HEK293T (cell line): ENCODE measurements at regions not wholly inside any gene's neighbourhood (a gene's known extent, or its start where the extent isn't known, plus 50 kb on each side); places are given as distances from the start of the nearest gene placed in this dataset.

ENCODE experiments used
- CTCF ChIA-PET: fragments of 350-600 bp; formaldehyde crosslinking; extraction: SDS; loops from one replicate; lab custom pipeline; 2021; ENCODE audit warnings: antibody characterized with exemption, inconsistent platforms; lab: Yijun Ruan, JAX
- POLR2A ChIA-PET: fragments of 350-600 bp; formaldehyde crosslinking; extraction: SDS; loops from one replicate; lab custom pipeline; 2020; ENCODE audit warnings: antibody characterized with exemption, inconsistent platforms; lab: Yijun Ruan, JAX
- DNase-seq: peaks from one replicate; pipeline ENCODE4 v3.0.0; 2012; ENCODE audit warnings: mixed read lengths; ENCODE audit errors: extremely low spot score
- ARNT ChIP-seq: fragments of 450-650 bp; IDR thresholded peaks from 2 replicates; pipeline ENCODE4 v1.6.1; 2017; ENCODE audit warnings: mild to moderate bottlenecking
- BHLHE40 ChIP-seq: fragments of 450-650 bp; IDR thresholded peaks from 2 replicates; pipeline ENCODE4 v1.6.1; 2016; ENCODE audit warnings: mild to moderate bottlenecking, moderate library complexity, borderline replicate concordance
- CTBP1 ChIP-seq: fragments of 450-650 bp; IDR thresholded peaks from 2 replicates; pipeline ENCODE4 v1.6.1; 2016; ENCODE audit warnings: borderline replicate concordance
- ELF4 ChIP-seq: fragments of 450-650 bp; IDR thresholded peaks from 2 replicates; pipeline ENCODE4 v1.6.1; 2017; ENCODE audit warnings: antibody characterized with exemption
- FOXA1 ChIP-seq: fragments of 450-650 bp; IDR thresholded peaks from 2 replicates; pipeline ENCODE4 v1.6.1; 2016; ENCODE audit warnings: mild to moderate bottlenecking
- FOXK2 ChIP-seq: fragments of 450-650 bp; IDR thresholded peaks from 2 replicates; pipeline ENCODE4 v1.6.1; 2016; ENCODE audit warnings: mild to moderate bottlenecking
- FOXM1 ChIP-seq: fragments of 450-650 bp; IDR thresholded peaks from 2 replicates; pipeline ENCODE4 v1.6.1; 2017; ENCODE audit warnings: mild to moderate bottlenecking, borderline replicate concordance
- HDGF ChIP-seq: fragments of 450-650 bp; IDR thresholded peaks from 2 replicates; pipeline ENCODE4 v1.6.1; 2017; ENCODE audit warnings: antibody characterized with exemption, borderline replicate concordance
- L3MBTL2 ChIP-seq: fragments of 450-650 bp; conservative IDR thresholded peaks from 2 replicates; pipeline ENCODE4 v1.6.1; 2016; ENCODE audit warnings: mild to moderate bottlenecking
- LEF1 ChIP-seq: fragments of 450-650 bp; IDR thresholded peaks from 2 replicates; pipeline ENCODE4 v1.6.1; 2017; ENCODE audit warnings: mild to moderate bottlenecking, borderline replicate concordance
- NFRKB ChIP-seq: fragments of 450-650 bp; IDR thresholded peaks from 2 replicates; pipeline ENCODE4 v1.6.1; 2016; ENCODE audit warnings: mild to moderate bottlenecking, moderate library complexity
- SP1 ChIP-seq: fragments of 450-650 bp; IDR thresholded peaks from 2 replicates; pipeline ENCODE4 v1.6.1; 2017
- SUZ12 ChIP-seq: fragments of 450-650 bp; IDR thresholded peaks from 2 replicates; pipeline ENCODE4 v1.6.1; 2016; ENCODE audit warnings: mild to moderate bottlenecking
- TARDBP ChIP-seq: fragments of 450-650 bp; IDR thresholded peaks from 2 replicates; pipeline ENCODE4 v1.6.1; 2016
- ZNF384 ChIP-seq: fragments of 450-650 bp; IDR thresholded peaks from 2 replicates; pipeline ENCODE4 v1.6.1; 2016
- TF ChIP-seq, protein P1 (sequence below): fragments of 450-650 bp; IDR thresholded peaks from 2 replicates; pipeline ENCODE4 v1.6.1; 2016

GRCh38 chr6:44524476-44525227 lies 137.1 kb downstream of the CDC5L start:
- ChIA-PET CTCF (no interaction called here), POLR2A (no interaction called here)
- no peak for DNase-seq
- TF ChIP-seq FOXA1 (no peak), NFRKB (no peak), ZNF384 (no peak)

- ChIA-PET CTCF (no interaction called here), POLR2A (no interaction called here)
- DNase-seq, result no peak
- no peak for TF ChIP-seq LEF1
- TF ChIP-seq FOXK2, result no peak
- TF ChIP-seq ARNT, result no peak
- no peak for TF ChIP-seq FOXA1
- no peak for TF ChIP-seq FOXM1
- TF ChIP-seq HDGF, result no peak
- no peak for TF ChIP-seq TARDBP
- TF ChIP-seq, protein P1, sequence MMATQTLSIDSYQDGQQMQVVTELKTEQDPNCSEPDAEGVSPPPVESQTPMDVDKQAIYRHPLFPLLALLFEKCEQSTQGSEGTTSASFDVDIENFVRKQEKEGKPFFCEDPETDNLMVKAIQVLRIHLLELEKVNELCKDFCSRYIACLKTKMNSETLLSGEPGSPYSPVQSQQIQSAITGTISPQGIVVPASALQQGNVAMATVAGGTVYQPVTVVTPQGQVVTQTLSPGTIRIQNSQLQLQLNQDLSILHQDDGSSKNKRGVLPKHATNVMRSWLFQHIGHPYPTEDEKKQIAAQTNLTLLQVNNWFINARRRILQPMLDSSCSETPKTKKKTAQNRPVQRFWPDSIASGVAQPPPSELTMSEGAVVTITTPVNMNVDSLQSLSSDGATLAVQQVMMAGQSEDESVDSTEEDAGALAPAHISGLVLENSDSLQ, result no peak
These were observed 138.3 kb downstream of the CDC5L start for GRCh38 chr6:44525761-44526351.

GRCh38 chr6:44527181-44527580 lies 139.7 kb downstream of the CDC5L start:
- no peak for TF ChIP-seq HDGF
- TF ChIP-seq TARDBP, result no peak
- no peak for TF ChIP-seq FOXM1
- TF ChIP-seq L3MBTL2, result no peak
- CTCF ChIA-PET, result no interaction called here
- DNase-seq, result no peak
- POLR2A ChIA-PET, result no interaction called here

GRCh38 chr6:44527583-44528369 lies 140.3 kb downstream of the CDC5L start:
- TF ChIP-seq FOXA1, result no peak
- no peak for TF ChIP-seq HDGF
- no peak for TF ChIP-seq ARNT
- TF ChIP-seq NFRKB, result no peak
- TF ChIP-seq CTBP1, result no peak
- TF ChIP-seq BHLHE40, result no peak
- no peak for TF ChIP-seq SUZ12
- TF ChIP-seq, protein P1, result no peak
- TF ChIP-seq FOXM1, result no peak
- TF ChIP-seq SP1, result no peak
- TF ChIP-seq FOXK2, result no peak
- no peak for TF ChIP-seq LEF1
- TF ChIP-seq TARDBP, result no peak
- TF ChIP-seq ZNF384, result no peak
- no peak for TF ChIP-seq L3MBTL2
- no peak for TF ChIP-seq ELF4
- CTCF ChIA-PET, result interaction anchor here (1.6 kb wide), 1 partner anchor 52 kb away, joined by 4 read pairs; no protein-coding TSS in a partner anchor
- POLR2A ChIA-PET, result no interaction called here
- no peak for DNase-seq

- no peak for DNase-seq
- ChIA-PET POLR2A (no interaction called here), CTCF (interaction anchor here (1.6 kb wide), 1 partner anchor 53 kb away, joined by 4 read pairs; no protein-coding TSS in a partner anchor)
- TF ChIP-seq ARNT, result no peak
- TF ChIP-seq TARDBP, result no peak
- TF ChIP-seq FOXM1, result no peak
- TF ChIP-seq BHLHE40, result no peak
- no peak for TF ChIP-seq ZNF384
- no peak for TF ChIP-seq NFRKB
These were observed 140.8 kb downstream of the CDC5L start for GRCh38 chr6:44528370-44528644.

- no peak for DNase-seq
- POLR2A ChIA-PET, result no interaction called here
- TF ChIP-seq BHLHE40 (no peak), NFRKB (no peak), ELF4 (no peak), ARNT (no peak), CTBP1 (no peak), SP1 (no peak), FOXA1 (no peak), HDGF (no peak)
- TF ChIP-seq, protein P1, result no peak
- CTCF ChIA-PET, result interaction anchor here (1.6 kb wide), 1 partner anchor 53 kb away, joined by 4 read pairs; no protein-coding TSS in a partner anchor
These were observed 141.2 kb downstream of the CDC5L start for GRCh38 chr6:44528716-44529115.
